Breast epithelium (tissue), 3 donors: ENCODE measurements at regions not wholly inside any gene's neighbourhood (a gene's known extent, or its start where the extent isn't known, plus 50 kb on each side); places are given as distances from the start of the nearest gene placed in this dataset.

Source experiments
- CTCF ChIP-seq, 3 donors: fragments of 450-650 bp; IDR thresholded peaks; one replicate each; pipeline ENCODE4 v1.5.1; 2016 to 2017; ENCODE audit warnings: antibody characterized with exemption in 3 of 3, mild to moderate bottlenecking in 3 of 3, moderate library complexity in 3 of 3
- POLR2AphosphoS5 ChIP-seq, 3 donors: sonication (generic); formaldehyde crosslinking; IDR thresholded peaks; one replicate each; pipeline ENCODE4 v1.6.1; 2017; ENCODE audit warnings: antibody characterized with exemption in 3 of 3

- TF ChIP-seq CTCF (IDR thresholded peaks at IDR 0.05) = no peak
- no peak for TF ChIP-seq POLR2AphosphoS5 (IDR thresholded peaks at IDR 0.05)
Measured at GRCh38 chr4:89653012-89653411, 183.9 kb downstream of the SNCA start.
